ENCODE measurements at regions not wholly inside any gene's neighbourhood (a gene's known extent, or its start where the extent isn't known, plus 50 kb on each side); places are given as distances from the start of the nearest gene placed in this dataset.
A peak's percentile ranks its signal among the peaks of the same experiment; 100 is the strongest.
"Not testable (repeated sequence)": the region's sequence is repeated elsewhere in the genome, so short reads cannot be mapped to it uniquely, and the experiment has no call there.

- DNase-seq: no peak
Measured at GRCh38 chr11:13782390-13783075, 114.1 kb downstream of the FAR1 start.

GRCh38 chr11:13784441-13784840 lies 116.0 kb downstream of the FAR1 start:
- DNase-seq: no peak

DNA sequence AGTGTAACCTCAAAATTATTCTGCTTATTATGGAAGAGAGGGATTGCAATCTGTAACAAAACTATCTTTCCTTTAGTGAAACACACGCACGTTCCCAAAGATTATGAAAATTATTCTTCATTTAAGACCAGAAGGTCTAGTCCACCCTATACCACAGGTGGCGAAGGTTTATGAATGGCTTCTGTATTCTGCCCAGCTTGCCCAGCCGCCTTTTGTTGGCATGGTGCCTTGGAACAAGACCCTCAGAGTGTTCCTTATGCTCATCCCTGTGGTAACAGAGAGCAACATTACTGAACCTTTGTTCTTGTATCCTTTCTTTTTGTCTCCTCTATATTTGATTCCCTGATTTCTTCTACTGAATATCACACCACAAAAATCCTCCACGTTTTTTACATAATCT lies 116.4 kb downstream of the FAR1 start:
- DNase-seq: no peak

GRCh38 chr11:13786688-13787087 lies 118.2 kb downstream of the FAR1 start:
- DNase-seq: no peak

- DNase-seq: not testable (repeated sequence)
Measured at GRCh38 chr11:13797616-13798015, 129.1 kb downstream of the FAR1 start.

- no peak for DNase-seq
Measured at GRCh38 chr11:13800901-13801300, 132.4 kb downstream of the FAR1 start.

DNA sequence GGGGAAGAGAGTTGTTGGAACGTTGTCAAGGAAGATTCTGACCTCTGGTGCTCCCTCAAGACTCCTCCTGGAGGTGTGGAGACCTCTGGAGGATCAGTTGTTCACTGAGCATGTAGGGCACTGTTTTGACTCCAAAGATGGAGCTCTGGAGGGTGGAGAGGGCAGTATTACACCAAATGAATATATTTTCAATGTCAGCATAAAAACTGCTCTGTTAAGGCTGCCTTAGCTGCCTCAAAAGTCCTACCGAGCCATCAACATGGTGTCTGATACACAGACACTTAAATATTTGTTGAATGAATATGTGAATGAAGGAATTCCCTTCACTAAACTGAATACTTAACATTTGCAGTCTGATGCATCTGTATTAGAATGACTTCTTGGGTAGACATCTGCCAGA lies 144.2 kb upstream of the SPON1 start:
- no peak for DNase-seq

DNA sequence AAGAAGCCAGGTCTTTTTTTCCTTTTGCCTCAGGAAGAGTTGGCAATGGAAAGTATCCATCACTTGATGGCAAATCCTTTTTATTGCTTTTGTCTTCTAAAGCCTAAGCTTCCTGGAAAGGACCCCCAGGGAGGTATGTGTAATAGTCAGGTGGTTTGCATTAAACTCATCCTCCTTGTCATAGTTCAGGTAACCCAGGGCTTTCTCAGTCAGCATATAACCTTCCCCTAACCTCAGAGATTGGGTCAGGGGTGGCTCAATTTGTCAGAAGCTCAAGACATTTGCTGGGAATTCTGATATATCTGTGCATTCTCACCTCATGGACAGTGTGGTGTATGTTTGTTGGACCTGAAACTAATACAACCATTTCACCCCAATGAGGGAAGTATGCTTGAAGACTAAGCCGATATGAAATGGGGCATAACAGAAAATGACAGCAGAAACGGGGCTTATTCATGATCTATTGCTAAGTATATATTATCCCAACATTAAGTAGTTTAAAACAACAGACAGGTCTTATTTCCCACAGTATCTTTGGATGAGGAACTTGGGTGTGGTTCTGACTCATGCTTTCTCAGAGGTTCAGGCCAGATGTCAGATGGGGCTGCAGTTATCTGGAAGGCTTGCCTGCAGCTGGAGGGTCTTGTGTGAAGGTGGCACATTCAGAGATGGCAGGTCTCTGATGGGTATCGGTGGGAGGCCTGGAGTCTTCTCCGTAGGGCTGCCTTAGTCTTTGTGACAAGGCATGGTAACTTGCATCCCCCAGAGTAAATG lies 135.8 kb upstream of the SPON1 start:
- DNase-seq: no peak

GRCh38 chr11:13831696-13832095 lies 130.8 kb upstream of the SPON1 start:
- DNase-seq: no peak

DNA sequence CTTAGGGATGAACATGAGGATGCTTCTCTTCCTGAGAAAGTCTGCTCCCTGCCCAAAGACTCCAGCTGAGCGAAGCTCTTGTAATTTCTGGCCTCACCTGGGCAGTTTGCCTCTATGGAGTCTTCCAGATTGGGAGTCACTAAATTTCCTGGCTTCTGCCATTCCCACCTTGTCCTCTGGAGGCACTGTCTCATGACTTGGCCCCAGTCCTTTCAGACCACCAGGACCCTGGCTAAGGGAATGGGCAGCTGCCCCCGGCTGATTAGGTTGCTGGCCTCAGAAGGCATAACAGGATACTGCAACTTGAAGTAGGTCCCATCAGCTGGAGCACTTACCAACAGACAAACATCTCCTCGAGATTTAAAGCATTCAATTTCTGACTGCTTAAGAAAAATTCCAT lies 128.1 kb upstream of the SPON1 start:
- no peak for DNase-seq

DNA sequence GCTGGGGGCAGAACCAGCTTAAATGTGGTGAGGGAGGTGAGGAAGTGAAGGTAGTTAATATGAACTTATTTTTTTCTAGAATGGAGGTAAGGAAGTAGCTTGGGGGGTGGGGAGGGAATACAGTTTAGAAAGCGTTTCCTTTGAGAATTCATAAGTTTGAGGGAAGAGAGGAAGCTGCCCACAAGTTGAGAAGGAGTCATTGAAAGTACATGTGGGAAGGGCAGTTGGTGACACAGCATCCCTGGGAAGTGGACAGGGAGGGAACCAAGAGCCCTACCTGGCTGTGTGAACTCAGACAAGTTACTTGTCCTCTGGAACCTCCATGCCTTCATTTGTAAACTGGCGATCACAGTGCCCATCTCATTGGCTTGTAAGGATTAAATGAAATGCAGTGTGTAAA lies 125.9 kb upstream of the SPON1 start:
- no peak for DNase-seq

DNA sequence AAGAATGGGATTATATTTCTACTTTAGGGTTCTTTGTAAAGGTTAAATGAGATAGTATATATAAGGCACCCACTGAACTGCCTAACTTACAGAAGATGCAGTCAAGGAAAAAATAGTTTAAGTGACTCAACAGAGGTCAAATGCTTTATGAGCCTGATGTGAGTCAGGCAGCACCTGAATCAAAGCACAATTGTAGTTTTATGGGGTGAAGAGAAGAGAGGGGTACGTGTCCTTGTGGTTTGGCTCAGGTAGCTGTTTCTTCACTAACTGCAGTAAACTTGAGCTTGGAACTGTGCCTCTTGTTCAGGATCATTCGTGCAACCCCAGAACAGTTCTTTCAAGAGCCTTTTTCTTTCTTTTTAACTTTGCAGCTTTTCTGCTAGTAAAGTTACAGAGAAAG lies 125.2 kb upstream of the SPON1 start:
- DNase-seq: no peak

DNA sequence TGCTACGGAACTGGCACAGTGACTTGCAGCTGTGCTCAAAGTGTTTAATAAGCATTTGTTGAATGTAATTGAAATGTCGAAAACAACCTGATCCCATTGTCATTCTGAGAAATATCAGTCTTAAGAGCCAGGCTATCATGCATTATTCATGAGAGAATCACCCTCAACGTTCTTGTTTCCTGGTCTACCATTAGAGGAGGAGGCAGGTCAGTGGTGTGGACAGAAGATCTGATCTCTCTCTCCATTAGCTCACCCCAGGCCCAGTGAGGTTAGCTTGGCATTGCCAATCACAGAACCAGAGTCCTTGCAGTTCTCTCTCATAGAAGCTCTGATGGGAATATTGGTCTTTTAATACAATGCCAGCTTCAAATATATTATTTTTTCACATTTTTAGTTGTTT lies 121.1 kb upstream of the SPON1 start:
- no peak for DNase-seq

- DNase-seq: no peak
Measured at GRCh38 chr11:13848031-13848430, 114.5 kb upstream of the SPON1 start.

DNA sequence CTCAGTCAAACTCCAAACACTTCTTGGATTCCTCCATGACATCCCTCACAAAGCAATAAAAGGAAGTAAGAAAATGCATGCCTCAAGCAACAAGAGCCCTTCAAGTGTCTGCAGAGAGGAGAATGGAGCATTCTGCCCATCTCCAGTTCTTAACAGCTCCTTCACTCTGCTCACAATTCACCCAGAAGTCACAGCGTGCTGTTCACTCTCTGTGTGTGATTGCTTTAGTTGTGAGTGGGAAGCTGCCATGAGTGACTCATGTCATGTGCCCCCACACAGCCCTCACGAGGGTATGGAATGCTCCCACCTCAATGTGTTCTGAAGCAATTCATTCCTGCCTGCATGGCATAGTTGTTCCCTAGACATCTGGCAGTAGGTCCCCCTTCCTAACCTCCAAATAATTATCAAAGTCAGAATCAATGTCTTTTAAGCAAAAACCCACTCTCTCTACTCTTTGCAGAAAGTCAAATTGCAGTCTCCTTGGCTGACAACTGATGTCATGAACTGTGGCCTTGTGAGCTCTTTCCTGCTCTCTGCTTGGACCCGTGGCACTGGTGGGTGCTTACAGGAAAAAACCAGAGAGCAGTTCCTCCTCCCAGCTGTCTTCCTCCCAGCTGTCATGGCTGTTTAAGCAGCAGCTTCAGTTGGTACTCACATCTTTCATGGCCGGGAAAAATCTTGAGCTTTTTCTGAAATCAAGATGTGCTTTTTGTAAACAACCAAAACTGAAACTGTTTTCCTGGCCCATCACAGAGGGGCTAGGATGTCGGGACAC lies 112.1 kb upstream of the SPON1 start:
- DNase-seq: no peak

GRCh38 chr11:13851691-13852090 lies 110.8 kb upstream of the SPON1 start:
- DNase-seq: no peak

DNA sequence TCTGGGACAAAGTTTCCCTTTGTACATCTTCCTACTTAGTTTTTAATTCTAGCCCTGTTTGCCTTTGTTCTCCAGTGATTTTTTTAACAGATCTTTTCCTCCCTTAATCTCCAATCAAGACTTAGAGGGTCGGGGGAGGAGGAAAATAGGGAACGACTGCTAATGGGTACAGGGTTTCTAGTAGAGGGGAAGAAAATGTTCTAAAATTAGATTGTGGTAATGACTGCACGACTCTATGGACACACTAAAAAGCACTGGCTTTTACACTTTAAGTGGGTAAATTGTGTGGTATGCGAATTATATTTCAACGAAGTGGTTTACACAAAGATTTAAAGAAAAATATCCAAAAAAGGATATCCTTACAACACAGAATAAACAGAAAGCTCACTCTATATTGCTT lies 110.0 kb upstream of the SPON1 start:
- DNase-seq: no peak

DNA sequence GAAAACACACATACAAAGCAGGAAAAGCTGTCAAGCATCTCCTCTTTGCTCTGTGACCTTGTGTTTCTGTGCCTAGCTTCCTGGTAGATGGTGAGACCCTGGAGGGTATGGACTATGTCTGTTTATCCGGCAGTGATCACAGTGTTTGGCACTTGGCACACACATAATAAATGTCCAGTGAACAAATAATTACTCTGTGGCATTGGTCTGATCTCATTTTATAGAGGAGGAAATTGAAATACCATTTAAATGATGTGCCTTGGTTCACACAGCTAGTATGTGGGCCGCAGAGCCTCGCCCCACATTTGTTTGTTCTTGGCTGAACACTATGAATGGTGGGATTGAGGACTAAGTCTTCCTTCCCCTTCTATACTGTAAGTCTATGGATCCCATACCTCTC lies 104.7 kb upstream of the SPON1 start:
- DNase-seq: no peak

GRCh38 chr11:13859892-13860291 lies 102.6 kb upstream of the SPON1 start:
- peak; percentile 12 to 24 for DNase-seq

- DNase-seq: no peak
Measured at GRCh38 chr11:13861411-13861810, 101.1 kb upstream of the SPON1 start.

GRCh38 chr11:13862845-13863392 lies 99.6 kb upstream of the SPON1 start:
- no peak for DNase-seq

GRCh38 chr11:13868710-13869397 lies 93.7 kb upstream of the SPON1 start:
- peak in 1 of 2 experiments; percentile 8 for DNase-seq

DNA sequence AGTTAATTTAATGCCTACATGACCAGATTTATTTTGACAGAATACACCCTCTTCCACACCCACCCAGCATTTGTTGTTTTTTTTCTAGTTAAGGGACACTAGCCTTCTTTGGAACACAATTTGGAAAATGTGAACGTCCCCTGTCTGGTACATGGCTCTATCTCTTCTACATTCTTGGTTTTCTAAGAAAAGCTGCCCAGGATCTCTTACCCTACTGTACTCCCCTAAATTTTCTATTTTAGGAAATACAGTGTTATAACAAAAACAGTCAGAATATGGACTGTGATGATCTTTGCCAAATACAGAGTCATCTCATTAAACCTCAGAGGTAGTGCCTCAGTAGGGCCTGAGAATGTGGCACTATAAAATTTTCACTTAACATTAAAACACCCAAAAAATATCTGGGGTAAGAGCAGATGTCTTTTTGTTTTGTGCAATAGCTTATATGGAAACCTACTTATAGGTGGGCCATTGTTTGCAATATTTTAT lies 93.1 kb upstream of the SPON1 start:
- DNase-seq: no peak

Data from activated CD4-positive, alpha-beta T cell treated with anti-CD3 and anti-CD28 coated beads, Interleukin-2, amount 50 U/mL, for 4 hours (primary cell).